SK-N-SH treated with all-trans-retinoic acid at 6 μM for 48 hours (cell line): ENCODE measurements at regions not wholly inside any gene's neighbourhood (a gene's known extent, or its start where the extent isn't known, plus 50 kb on each side); places are given as distances from the start of the nearest gene placed in this dataset.

Source experiments
- CSDC2 ChIP-seq: fragments of 250-450 bp; sonication (Bioruptor Pico); IDR thresholded peaks from 2 replicates; pipeline ENCODE4 v1.5.0; 2020; ENCODE audit warnings: mild to moderate bottlenecking, moderate library complexity
- ZFP30 ChIP-seq: fragments of 450-650 bp; formaldehyde crosslinking; IDR thresholded peaks from 2 replicates; pipeline ENCODE4 v1.5.0; 2022; ENCODE audit warnings: mild to moderate bottlenecking, moderate library complexity
- ZNF565 ChIP-seq: fragments of 450-650 bp; formaldehyde crosslinking; conservative IDR thresholded peaks from 2 replicates; pipeline ENCODE4 v1.5.0; 2020; ENCODE audit warnings: low read depth, mild to moderate bottlenecking, moderate library complexity

- TF ChIP-seq ZFP30 (CRISPR knock-in tag) (no peak), ZNF565 (no peak), CSDC2 (CRISPR knock-in tag) (no peak)
These were observed 297.1 kb downstream of the DHX35 start for GRCh38 chr20:39259010-39259803.
